ENCODE measurements at regions not wholly inside any gene's neighbourhood (a gene's known extent, or its start where the extent isn't known, plus 50 kb on each side); places are given as distances from the start of the nearest gene placed in this dataset.

DNA sequence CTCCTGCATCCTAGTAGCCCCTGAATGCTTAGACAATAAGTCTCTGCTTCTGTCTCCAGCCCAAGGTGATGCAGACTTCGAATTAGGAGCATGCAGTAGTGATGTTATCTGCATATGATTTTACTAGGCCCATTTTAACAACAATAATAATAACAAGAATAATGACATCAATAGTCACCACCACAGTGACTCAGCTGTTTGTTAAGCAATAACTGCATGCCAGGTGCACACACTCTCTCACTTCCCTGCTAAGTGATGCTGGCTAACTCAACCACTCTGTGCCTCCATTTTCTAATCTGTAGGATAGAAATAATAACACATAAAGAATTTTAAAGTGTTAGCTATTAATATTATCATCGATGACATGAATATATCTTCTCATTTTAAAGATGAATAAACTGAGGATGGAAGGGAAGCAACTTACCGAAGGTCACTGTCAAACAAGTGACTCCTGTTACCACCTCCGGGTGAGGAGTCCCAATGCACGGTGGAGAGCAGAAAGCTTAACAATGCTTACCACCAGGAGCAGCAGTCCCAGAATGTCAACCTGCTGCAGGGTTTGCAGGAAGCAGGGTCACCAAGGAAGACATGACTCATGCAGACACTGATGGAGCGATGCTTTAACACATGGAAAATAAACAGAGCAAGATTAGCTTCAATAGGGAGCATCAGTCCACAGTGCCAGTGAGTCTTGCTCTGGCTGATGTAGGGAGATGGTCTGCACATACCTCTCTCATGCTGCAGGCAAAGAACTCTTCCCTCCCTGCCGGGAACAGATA is 290.2 kb downstream of the SPATA17 start:
- TF ChIP-seq, protein P1, sequence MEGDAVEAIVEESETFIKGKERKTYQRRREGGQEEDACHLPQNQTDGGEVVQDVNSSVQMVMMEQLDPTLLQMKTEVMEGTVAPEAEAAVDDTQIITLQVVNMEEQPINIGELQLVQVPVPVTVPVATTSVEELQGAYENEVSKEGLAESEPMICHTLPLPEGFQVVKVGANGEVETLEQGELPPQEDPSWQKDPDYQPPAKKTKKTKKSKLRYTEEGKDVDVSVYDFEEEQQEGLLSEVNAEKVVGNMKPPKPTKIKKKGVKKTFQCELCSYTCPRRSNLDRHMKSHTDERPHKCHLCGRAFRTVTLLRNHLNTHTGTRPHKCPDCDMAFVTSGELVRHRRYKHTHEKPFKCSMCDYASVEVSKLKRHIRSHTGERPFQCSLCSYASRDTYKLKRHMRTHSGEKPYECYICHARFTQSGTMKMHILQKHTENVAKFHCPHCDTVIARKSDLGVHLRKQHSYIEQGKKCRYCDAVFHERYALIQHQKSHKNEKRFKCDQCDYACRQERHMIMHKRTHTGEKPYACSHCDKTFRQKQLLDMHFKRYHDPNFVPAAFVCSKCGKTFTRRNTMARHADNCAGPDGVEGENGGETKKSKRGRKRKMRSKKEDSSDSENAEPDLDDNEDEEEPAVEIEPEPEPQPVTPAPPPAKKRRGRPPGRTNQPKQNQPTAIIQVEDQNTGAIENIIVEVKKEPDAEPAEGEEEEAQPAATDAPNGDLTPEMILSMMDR (IDR thresholded peaks at IDR 0.05) = no peak
- Histone ChIP-seq H3K36me3 (no peaks in the 10 kb centered on the region), H3K27ac (no peak overlapping the region), H3K4me1 (no peaks in the 10 kb centered on the region), H3K4me3 (no peak overlapping the region), H3K9me3 (no peaks in the 10 kb centered on the region), H3K27me3 (peaks cover 17% of the 10 kb centered on the region)
- intact Hi-C loops (cut with DNase I) = no loop called here
- DNase-seq = no peak
- ATAC-seq = no peak

DNA sequence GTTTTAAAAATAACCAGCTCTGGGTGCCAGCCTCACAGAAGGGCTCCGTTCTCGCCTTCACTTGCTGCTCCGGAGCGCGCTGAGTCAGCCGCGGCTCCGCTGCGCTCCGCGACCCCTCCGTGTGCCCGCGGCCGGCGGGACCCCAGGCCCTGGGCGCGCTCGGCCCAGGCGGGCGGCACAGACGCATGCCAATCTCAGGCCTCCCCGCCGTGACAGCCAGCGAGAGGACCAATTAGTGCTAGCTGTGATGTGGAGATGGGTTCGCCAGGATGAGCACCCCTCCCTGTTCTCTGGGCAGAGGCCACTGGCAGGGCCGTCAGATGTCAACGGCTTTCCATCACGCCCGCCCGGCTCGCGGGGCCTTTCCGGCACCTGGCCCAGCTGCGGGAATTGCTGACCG is 293.8 kb downstream of the SPATA17 start:
- Histone ChIP-seq H3K9me3 (no peaks in the 10 kb centered on the region), H3K36me3 (no peaks in the 10 kb centered on the region), H3K4me1 (no peaks in the 10 kb centered on the region), H3K4me3 (no peak overlapping the region), H3K27ac (no peak overlapping the region), H3K27me3 (peaks cover 17% of the 10 kb centered on the region)
- no peak for ATAC-seq
- DNase-seq = no peak
- intact Hi-C loops (cut with DNase I) = no loop called here
- TF ChIP-seq, protein P1 (IDR thresholded peaks at IDR 0.05) = no peak

DNA sequence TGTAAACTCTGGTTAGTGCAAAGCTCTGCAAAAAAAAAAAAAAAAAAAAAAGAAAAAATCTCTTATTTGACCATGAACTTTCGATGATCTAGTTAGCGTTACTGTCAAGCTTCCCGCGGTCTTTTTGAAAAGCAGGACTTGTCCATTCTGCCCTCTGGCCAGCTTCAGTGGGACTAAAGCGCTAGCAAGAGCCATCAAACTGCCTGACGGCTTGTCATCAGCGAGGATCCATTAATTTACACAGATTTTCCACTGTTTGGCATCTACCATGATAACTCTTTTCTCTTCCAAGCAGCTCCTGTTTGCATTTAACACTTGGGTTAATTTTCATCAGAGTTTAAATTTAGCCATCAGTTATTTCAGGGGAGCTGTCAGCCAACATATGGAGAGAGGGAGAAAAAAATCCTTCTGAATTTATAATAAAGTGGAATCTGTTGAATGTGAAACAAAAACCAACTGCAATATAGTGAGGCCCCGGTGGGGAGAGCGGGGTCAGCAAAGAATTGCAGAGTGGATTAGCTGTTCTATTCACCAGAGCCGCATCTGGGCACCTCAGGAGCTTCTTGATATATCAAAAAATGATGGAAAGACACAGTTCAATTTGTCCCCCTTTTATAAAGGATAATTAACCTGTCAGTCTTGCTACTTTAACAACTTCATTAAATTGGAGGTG is 298.2 kb downstream of the SPATA17 start:
- no peak for ATAC-seq
- intact Hi-C loops (cut with DNase I) = no loop called here
- H3K9me3 ChIP-seq = no peaks in the 10 kb centered on the region
- DNase-seq = no peak
- no peak overlapping the region for H3K4me3 ChIP-seq
- no peaks in the 10 kb centered on the region for H3K4me1 ChIP-seq
- H3K36me3 ChIP-seq = no peaks in the 10 kb centered on the region
- TF ChIP-seq, protein P1 (IDR thresholded peaks at IDR 0.05) = no peak
- H3K27me3 ChIP-seq = peaks cover 6% of the 10 kb centered on the region
- no peak overlapping the region for H3K27ac ChIP-seq

DNA sequence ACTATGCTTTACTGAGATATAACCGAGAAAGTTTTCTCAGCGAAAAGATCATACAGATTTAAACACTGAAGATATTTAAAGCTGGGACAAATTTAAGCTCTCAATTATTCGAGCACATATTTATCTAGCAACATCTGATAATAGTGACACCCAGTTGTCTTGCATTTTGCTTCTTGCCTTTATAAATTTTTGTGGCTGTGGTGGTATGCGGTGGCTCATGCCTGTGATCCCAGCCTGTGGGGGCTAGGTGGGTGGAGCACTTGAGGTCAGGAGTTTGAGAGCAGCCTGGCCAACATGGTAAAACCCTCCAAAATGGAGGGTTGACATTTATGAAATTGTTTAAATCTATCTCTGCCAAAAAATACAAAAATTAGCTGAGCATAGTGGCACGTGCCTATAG is 312.2 kb downstream of the SPATA17 start:
- ATAC-seq = no peak
- TF ChIP-seq, protein P1 (IDR thresholded peaks at IDR 0.05) = no peak

DNA sequence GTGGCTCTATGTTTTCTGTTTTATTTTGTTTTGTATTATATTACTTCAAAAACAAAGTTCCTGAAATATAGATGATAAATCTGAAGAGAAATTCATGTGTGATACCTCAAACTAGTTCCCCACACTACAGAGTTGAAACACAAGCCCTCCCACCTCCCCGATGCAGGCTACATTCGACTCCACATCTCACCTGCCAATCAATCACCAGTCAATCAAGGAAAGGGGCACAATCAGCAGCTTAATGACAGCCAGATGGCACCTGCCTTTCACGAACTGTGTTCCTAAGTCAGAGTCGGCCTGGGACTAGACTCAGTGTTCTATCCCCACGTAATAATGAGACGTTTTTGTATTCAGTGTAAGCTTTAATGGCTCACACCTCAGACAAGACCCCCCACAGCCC is 313.4 kb downstream of the SPATA17 start:
- DNase-seq (no peak), ATAC-seq (no peak)
- no peak overlapping the region for H3K4me3 ChIP-seq
- H3K27me3 ChIP-seq = no peaks in the 10 kb centered on the region
- H3K27ac ChIP-seq = no peak overlapping the region
- TF ChIP-seq, protein P1 (IDR thresholded peaks at IDR 0.05) = no peak
- intact Hi-C loops (cut with DNase I) = no loop called here
- no peaks in the 10 kb centered on the region for H3K4me1 ChIP-seq
- H3K36me3 ChIP-seq = no peaks in the 10 kb centered on the region
- H3K9me3 ChIP-seq = no peaks in the 10 kb centered on the region

More for the DNA sequence above, 312.2 kb downstream of the SPATA17 start:
- H3K9me3 ChIP-seq = no peaks in the 10 kb centered on the region
- no peak overlapping the region for H3K4me3 ChIP-seq
- intact Hi-C loops (cut with DNase I) = no loop called here
- H3K27ac ChIP-seq = no peak overlapping the region
- no peaks in the 10 kb centered on the region for H3K27me3 ChIP-seq
- no peaks in the 10 kb centered on the region for H3K4me1 ChIP-seq
- no peak for DNase-seq
- no peaks in the 10 kb centered on the region for H3K36me3 ChIP-seq

Data from upper lobe of right lung (tissue), 1 donor.